Activated CD8-positive, alpha-beta T cell treated with anti-CD3 and anti-CD28 coated beads for 36 hours (primary cell): ENCODE measurements at regions not wholly inside any gene's neighbourhood (a gene's known extent, or its start where the extent isn't known, plus 50 kb on each side); places are given as distances from the start of the nearest gene placed in this dataset.

ENCODE experiments used
- ATAC-seq: fragments of 200-7000 bp; cut with Tn5 transposase; one replicate; pipeline ENCODE4 v1.10.0; 2021; ENCODE audit warnings: mild to moderate bottlenecking, moderate library complexity
- CTCF ChIA-PET: fragments of 350-600 bp; sonication (Branson Sonifier 250); formaldehyde crosslinking; loops from one replicate; lab custom pipeline; 2021; ENCODE audit warnings: antibody characterized with exemption; lab: Charles Lee
- POLR2A ChIA-PET: fragments of 350-600 bp; sonication (Branson Sonifier 250); formaldehyde crosslinking; loops from one replicate; lab custom pipeline; 2021; ENCODE audit warnings: antibody characterized with exemption; lab: Charles Lee
- DNase-seq: peaks from one replicate; pipeline ENCODE4 v3.0.0-alpha.2; 2020
- H3K27ac Mint-ChIP-seq: one replicate; pipeline ENCODE4 v1.8.0; 2021; ENCODE audit warnings: mild to moderate bottlenecking, mixed read lengths
- H3K27me3 Mint-ChIP-seq: one replicate; pipeline ENCODE4 v1.8.0; 2021; ENCODE audit warnings: mixed read lengths
- H3K36me3 Mint-ChIP-seq: one replicate; pipeline ENCODE4 v1.8.0; 2021; ENCODE audit warnings: low read depth, mixed read lengths
- H3K4me1 Mint-ChIP-seq: one replicate; pipeline ENCODE4 v1.8.0; 2021; ENCODE audit warnings: low read depth, mixed read lengths
- H3K4me3 Mint-ChIP-seq: one replicate; pipeline ENCODE4 v1.8.0; 2021; ENCODE audit warnings: mild to moderate bottlenecking, moderate library complexity, mixed read lengths
- H3K9me3 Mint-ChIP-seq: one replicate; pipeline ENCODE4 v1.8.0; 2021; ENCODE audit warnings: mixed read lengths
- CTCF ChIP-seq: fragments of 200-600 bp; IDR thresholded peaks from one replicate; pipeline ENCODE4 v1.8.0; 2022; ENCODE audit warnings: antibody characterized with exemption, mild to moderate bottlenecking
- intact Hi-C: fragments of 100-400 bp; cut with micrococcal nuclease; formaldehyde crosslinking; loops from one replicate; pipeline ENCODE4 v1.10.0; 2022

- Mint-ChIP-seq H3K27ac (no peak overlapping the region), H3K9me3 (no peaks in the 10 kb centered on the region), H3K4me1 (no peaks in the 10 kb centered on the region), H3K4me3 (no peak overlapping the region), H3K27me3 (peaks cover 5% of the 10 kb centered on the region), H3K36me3 (no peaks in the 10 kb centered on the region)
- TF ChIP-seq CTCF: no peak
- ChIA-PET POLR2A (no interaction called here), CTCF (no interaction called here)
- intact Hi-C loops: no loop called here
- DNase-seq (no peak), ATAC-seq (no peak)
Measured at GRCh38 chr16:9378876-9379275, 287.4 kb downstream of the HAPSTR1 start.

DNA sequence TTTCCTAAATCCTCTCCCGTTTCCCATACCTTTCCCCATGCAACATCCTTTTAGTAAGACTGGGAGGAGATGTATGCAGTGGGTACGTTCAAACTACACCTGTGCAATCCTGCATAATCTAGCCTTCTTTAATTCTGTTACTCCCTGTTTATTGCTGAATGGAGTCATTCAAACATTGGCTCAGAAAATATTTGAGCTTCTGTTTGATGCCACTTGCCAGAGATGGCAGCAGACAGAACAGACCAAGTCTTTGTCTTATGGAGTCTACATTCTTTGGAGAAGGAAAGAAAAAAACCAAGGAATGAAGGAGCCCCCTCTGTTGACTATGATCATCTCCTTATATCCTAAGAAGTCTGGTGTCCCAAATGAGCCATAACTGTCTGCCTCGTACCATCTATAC, 288.8 kb downstream of the HAPSTR1 start:
- CTCF ChIA-PET: no interaction called here
- ATAC-seq (no peak), DNase-seq (no peak)
- Mint-ChIP-seq H3K27ac (no peak overlapping the region), H3K36me3 (no peaks in the 10 kb centered on the region), H3K4me1 (no peaks in the 10 kb centered on the region), H3K4me3 (no peak overlapping the region), H3K27me3 (peaks cover 5% of the 10 kb centered on the region), H3K9me3 (no peaks in the 10 kb centered on the region)
- intact Hi-C loops: no loop called here
- POLR2A ChIA-PET: no interaction called here
- TF ChIP-seq CTCF: no peak

DNA sequence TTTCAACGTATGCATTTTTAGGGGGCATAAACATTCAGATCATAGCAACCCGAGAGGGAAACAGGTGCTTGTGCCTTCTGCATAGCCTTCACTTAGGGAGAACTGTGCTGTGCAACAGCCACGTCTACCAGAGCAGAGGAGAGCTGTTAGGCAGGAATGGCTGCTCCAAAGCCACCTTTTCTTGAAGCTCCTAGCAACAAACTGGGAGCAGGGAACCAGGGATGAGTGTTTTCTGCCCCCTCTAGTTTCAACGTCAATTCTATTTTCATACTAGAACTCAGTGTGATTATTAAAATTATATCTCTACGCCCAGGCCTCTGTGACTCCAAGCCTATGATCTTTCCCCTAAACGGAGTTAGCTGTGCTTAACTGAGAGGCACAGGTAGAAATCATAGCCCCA, 290.0 kb downstream of the HAPSTR1 start:
- H3K27me3 Mint-ChIP-seq: peaks cover 5% of the 10 kb centered on the region
- CTCF ChIA-PET: no interaction called here
- H3K4me1 Mint-ChIP-seq: no peaks in the 10 kb centered on the region

DNA sequence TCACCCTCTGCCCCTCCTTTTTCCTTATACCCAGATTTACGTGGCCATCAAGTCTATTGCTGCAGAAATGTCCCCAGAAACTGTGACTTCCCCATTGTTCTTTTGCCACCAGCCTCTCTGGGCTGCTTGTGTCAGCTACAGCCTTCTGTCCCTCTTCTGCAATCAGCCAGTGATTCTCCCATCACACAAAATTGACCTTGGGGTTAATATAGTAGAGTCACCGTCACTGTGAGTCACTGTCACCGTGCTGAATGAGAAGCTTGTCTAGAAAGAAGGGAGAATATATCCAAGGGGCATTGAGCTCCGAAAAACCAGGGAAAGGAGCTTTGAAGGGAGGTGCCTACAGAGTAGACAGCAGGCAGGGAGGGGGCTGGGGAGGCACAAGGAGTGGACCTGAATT, 290.5 kb downstream of the HAPSTR1 start:
- TF ChIP-seq CTCF: no peak
- ATAC-seq (no peak), DNase-seq (no peak)
- no peak overlapping the region for H3K4me3 Mint-ChIP-seq
- H3K36me3 Mint-ChIP-seq: no peaks in the 10 kb centered on the region
- peaks cover 5% of the 10 kb centered on the region for H3K27me3 Mint-ChIP-seq
- ChIA-PET CTCF (no interaction called here), POLR2A (no interaction called here)
- no peaks in the 10 kb centered on the region for H3K4me1 Mint-ChIP-seq
- H3K27ac Mint-ChIP-seq: no peak overlapping the region
- intact Hi-C loops: no loop called here
- peaks cover 2% of the 10 kb centered on the region for H3K9me3 Mint-ChIP-seq

More for the DNA sequence above, 290.0 kb downstream of the HAPSTR1 start:
- POLR2A ChIA-PET: no interaction called here
- peaks cover 2% of the 10 kb centered on the region for H3K9me3 Mint-ChIP-seq
- H3K27ac Mint-ChIP-seq: no peak overlapping the region
- no peak for DNase-seq
- no peak overlapping the region for H3K4me3 Mint-ChIP-seq
- no peak for TF ChIP-seq CTCF
- ATAC-seq: no peak
- H3K36me3 Mint-ChIP-seq: no peaks in the 10 kb centered on the region
- intact Hi-C loops: no loop called here

DNA sequence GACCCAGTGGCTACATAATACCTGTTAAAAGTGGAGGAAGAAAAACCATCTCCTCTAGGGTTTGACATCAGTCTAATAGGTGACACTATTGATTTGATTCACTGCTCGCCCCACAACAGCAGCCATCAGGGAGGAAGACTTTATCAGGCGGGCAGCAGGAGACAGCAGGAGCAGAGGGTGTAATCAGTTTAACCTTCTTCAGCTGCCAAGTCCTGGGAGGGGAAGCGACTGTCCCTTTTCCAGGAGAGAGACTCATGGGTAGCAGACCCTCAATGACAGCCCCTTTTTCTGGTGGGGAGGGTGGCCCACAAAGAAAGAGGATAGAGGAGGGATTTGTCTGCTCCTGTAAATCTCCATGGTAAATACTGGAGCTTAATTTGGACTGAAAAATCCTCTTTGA, 291.8 kb downstream of the HAPSTR1 start:
- no peaks in the 10 kb centered on the region for H3K36me3 Mint-ChIP-seq
- ATAC-seq: no peak
- CTCF ChIA-PET: no interaction called here
- DNase-seq: no peak
- no peak for TF ChIP-seq CTCF
- peaks cover 5% of the 10 kb centered on the region for H3K9me3 Mint-ChIP-seq
- no peak overlapping the region for H3K4me3 Mint-ChIP-seq
- H3K27ac Mint-ChIP-seq: no peak overlapping the region
- H3K27me3 Mint-ChIP-seq: peaks cover 5% of the 10 kb centered on the region
- intact Hi-C loops: no loop called here
- no peaks in the 10 kb centered on the region for H3K4me1 Mint-ChIP-seq
- POLR2A ChIA-PET: no interaction called here
